Loucy (cell line): ENCODE measurements at regions not wholly inside any gene's neighbourhood (a gene's known extent, or its start where the extent isn't known, plus 50 kb on each side); places are given as distances from the start of the nearest gene placed in this dataset.

ENCODE experiments used
- EZH2phosphoT487 ChIP-seq: fragments of 200-600 bp; IDR thresholded peaks from 2 replicates; pipeline ENCODE4 v1.6.1; 2018; ENCODE audit warnings: antibody characterized with exemption, mild to moderate bottlenecking, moderate library complexity, borderline replicate concordance
- TF ChIP-seq, protein P1 (sequence below): fragments of 200-600 bp; sonication (generic); conservative IDR thresholded peaks from 2 replicates; pipeline ENCODE4 v1.5.1; 2014; ENCODE audit warnings: mild to moderate bottlenecking, antibody characterized with exemption, low read length

DNA sequence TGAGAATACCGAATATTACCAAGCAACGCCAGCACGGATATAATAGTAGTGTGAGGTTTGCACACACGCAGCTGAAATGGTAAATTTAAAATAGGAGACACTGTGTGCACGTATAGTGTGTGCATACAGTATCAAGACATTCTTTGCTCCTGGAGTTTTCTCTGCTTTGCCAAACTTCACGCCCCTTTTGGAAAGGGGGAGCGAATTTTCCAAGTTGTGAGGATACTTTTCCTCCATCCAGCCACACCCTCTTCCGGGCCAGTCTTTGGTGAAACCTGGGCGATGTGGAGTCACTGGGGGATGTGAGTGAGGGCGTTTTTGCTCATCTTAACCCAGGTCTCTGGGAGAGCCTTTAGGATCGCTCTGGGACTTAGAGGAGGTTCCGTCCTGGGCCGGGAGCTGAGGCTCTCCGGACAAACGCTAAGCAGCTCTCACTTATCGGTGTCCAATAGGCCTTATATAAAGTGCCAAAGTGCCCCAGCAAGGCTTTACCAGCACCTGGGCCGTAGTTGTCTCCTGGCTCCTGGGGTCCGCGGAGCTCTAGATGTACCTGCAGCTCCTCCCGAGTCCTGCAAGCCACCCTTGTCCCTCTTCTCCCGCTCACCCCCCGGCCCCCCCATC is 160.0 kb upstream of the MKI67 start:
- TF ChIP-seq, protein P1, sequence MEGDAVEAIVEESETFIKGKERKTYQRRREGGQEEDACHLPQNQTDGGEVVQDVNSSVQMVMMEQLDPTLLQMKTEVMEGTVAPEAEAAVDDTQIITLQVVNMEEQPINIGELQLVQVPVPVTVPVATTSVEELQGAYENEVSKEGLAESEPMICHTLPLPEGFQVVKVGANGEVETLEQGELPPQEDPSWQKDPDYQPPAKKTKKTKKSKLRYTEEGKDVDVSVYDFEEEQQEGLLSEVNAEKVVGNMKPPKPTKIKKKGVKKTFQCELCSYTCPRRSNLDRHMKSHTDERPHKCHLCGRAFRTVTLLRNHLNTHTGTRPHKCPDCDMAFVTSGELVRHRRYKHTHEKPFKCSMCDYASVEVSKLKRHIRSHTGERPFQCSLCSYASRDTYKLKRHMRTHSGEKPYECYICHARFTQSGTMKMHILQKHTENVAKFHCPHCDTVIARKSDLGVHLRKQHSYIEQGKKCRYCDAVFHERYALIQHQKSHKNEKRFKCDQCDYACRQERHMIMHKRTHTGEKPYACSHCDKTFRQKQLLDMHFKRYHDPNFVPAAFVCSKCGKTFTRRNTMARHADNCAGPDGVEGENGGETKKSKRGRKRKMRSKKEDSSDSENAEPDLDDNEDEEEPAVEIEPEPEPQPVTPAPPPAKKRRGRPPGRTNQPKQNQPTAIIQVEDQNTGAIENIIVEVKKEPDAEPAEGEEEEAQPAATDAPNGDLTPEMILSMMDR: no peak
- TF ChIP-seq EZH2phosphoT487: no peak
